ENCODE measurements at regions not wholly inside any gene's neighbourhood (a gene's known extent, or its start where the extent isn't known, plus 50 kb on each side); places are given as distances from the start of the nearest gene placed in this dataset.
"Not testable (repeated sequence)": the region's sequence is repeated elsewhere in the genome, so short reads cannot be mapped to it uniquely, and the experiment has no call there.

GRCh38 chr1:208731981-208732821, 488.0 kb upstream of the PLXNA2 start:
- no peak for DNase-seq (ENCODE audit: low spot score)
- intact Hi-C loops (cut with DNase I), result no loop called here

DNA sequence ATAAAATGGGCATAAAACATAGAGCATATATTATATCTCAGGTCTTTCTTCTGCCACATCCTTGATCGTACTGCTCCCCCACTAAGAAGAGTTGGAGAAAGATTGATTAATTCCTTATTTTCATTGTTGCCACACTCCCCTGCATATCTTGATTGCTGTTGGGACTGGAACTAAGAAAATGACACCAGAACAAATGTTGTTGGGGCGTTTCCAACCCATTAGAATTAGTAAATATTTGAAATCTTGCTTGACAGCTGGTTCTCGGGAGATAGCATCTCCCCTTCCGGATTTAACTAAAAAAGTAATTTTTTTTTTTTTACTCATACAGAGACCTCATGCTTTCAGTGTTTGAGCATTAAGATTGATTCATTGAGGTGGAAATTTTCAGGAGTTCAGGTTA, 493.0 kb upstream of the PLXNA2 start:
- intact Hi-C loops (cut with DNase I), result no loop called here
- DNase-seq (ENCODE audit: low spot score), result no peak

DNA sequence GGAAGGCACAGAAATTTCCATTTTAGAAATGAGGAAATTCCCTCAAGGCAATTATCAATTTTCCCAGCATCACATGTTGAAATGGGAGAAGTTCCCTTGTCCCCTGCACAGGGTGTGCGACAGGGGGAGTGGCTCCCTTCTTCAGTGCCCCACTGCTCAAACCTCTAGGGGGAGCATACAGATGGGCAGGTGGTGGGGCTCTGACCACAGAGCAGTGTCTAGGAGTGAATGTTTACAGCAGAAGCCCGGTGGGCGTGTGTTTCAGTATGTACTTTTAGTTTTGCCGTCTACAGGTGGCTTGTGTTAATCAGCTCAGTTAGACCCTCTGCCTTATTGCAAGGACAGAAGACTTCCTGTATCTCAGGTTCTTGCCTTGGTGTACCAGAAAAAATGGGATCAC, 493.7 kb upstream of the PLXNA2 start:
- DNase-seq (ENCODE audit: low spot score), result no peak
- intact Hi-C loops (cut with DNase I), result no loop called here

DNA sequence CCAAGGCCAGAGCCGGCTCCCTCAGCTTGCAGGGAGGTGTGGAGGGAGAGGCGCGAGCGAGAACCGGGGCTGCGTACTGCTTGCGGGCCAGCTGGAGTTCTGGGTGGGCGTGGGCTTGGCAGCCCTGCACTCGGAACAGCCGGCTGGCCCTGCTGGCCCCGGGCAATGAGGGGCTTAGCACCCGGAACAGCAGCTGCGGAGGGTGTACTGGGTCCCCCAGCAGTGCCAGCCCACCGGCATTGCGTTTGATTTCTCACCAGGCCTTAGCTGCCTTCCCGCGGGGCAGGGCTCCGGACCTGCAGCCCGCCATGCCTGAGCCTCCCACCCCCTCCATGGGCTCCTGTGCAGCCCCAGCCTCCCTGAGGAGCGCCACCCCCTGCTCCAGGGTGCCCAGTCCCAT, 495.5 kb upstream of the PLXNA2 start:
- intact Hi-C loops (cut with DNase I); DNase-seq (ENCODE audit: low spot score): not testable (repeated sequence)

GRCh38 chr1:208741296-208741695, 497.1 kb upstream of the PLXNA2 start:
- no peak for DNase-seq (ENCODE audit: low spot score)
- intact Hi-C loops (cut with DNase I), result no loop called here

DNA sequence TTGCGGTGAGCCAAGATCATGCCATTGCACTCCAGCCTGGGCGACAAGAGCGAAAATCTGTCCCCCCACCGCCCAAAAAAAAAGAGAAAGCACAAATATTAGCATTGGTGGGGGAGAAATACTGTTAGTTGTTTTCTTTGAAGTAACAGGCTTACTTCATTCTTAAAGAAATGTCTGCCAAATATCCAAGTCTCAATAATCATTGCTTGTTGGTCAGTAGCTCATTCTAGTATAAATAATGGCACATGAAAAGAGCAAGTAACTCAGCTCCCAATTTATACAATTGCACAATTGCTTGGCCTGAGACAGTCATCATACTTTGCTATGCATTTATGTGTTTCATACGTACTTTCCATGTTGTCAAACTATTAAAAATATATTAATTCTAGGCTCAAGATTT, 499.2 kb upstream of the PLXNA2 start:
- no peak for DNase-seq (ENCODE audit: low spot score)
- intact Hi-C loops (cut with DNase I), result no loop called here

- DNase-seq (ENCODE audit: low spot score), result no peak
- intact Hi-C loops (cut with DNase I), result no loop called here
Measured at GRCh38 chr1:208747979-208748378, 503.8 kb upstream of the PLXNA2 start.

DNA sequence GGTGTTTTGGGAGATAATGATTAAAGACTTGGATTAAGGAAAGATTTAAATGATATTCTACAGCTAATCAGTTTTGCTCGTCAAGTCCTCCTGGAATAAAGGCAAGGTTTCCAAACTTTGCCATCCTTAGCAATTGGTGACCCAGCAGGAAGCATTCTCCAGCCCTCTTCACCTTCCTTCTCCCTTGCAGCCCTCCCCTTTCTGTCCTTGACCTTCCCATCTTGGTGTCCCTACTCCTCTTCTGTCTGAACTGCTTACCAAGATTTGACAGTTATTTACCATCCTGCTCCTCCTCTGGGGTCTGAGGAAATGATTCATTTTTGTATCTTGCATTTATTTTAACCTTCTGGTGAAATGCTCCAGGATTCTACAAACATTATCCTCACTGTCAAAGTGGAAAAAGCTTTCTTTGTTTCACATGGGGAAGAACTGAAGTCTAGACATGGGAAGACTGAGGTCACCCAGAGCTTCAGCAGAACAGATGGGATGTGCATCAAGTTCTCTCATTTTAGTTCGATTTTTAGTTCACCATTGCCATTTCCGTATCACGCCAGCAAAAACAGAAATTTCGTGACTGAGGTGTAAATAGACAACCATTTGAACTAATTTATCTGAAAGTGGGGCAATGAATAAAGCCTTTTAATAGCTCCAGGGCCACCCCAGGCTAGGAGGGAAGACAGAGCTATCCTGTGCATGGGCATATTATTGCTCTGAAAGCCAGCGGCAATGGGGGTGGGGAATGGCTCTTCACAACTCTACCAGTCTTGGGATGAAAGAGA, 504.4 kb upstream of the PLXNA2 start:
- intact Hi-C loops (cut with DNase I), result no loop called here
- DNase-seq (ENCODE audit: low spot score), result no peak

- DNase-seq (ENCODE audit: low spot score), result no peak
- intact Hi-C loops (cut with DNase I), result no loop called here
Measured at GRCh38 chr1:208756339-208756981, 512.3 kb upstream of the PLXNA2 start.

GRCh38 chr1:208757846-208758245, 513.7 kb upstream of the PLXNA2 start:
- no peak for DNase-seq (ENCODE audit: low spot score)
- intact Hi-C loops (cut with DNase I), result no loop called here

- DNase-seq (ENCODE audit: low spot score), result no peak
- intact Hi-C loops (cut with DNase I), result no loop called here
Measured at GRCh38 chr1:208759255-208759654, 515.1 kb upstream of the PLXNA2 start.

DNA sequence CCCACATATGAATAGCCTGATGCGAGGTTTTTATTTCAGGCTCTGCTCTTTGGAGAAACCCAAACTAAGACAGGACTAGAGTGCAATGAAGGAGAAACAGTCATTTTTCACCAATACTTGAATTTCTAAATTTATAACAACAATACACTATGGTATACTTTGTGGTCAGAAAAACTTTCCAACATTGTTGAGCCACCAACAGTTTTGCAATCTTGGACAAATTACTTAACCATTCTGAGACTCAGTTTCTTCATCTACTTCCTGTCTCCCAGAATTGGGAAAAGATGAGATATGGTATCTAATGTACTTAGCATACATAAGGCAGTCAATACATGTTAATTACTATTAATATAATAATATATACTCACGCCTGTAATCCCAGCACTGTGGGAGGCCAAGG, 519.8 kb upstream of the PLXNA2 start:
- no peak for DNase-seq (ENCODE audit: low spot score)

GRCh38 chr1:208766832-208767231, 522.6 kb upstream of the PLXNA2 start:
- intact Hi-C loops (cut with DNase I), result no loop called here
- DNase-seq (ENCODE audit: low spot score), result no peak

More for the DNA sequence above, 519.8 kb upstream of the PLXNA2 start:
- intact Hi-C loops (cut with DNase I), result no loop called here

- intact Hi-C loops (cut with DNase I), result no loop called here
- no peak for DNase-seq (ENCODE audit: low spot score)
Measured at GRCh38 chr1:208767816-208768215, 523.6 kb upstream of the PLXNA2 start.

- intact Hi-C loops (cut with DNase I), result no loop called here
- DNase-seq (ENCODE audit: low spot score), result no peak
Measured at GRCh38 chr1:208772891-208773290, 528.7 kb upstream of the PLXNA2 start.

DNA sequence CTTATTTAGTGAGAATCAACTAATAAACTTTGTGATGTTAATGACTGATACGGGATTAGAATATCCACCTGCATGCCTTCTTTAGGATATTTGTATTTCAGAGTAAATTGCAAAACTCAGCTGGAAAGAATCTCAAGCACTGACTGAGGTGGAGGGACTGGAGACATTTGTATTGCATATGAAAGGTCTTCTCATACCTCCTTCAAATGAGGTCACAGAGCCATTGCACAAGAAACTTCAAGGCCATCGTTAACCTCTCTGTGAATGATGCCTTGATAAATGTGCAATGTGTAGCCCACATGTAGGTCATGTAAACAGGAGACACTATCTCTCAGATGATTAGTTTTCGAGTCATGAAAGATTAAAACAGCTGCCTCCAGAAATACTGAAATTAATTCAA, 531.7 kb upstream of the PLXNA2 start:
- intact Hi-C loops (cut with DNase I), result no loop called here
- DNase-seq (ENCODE audit: low spot score), result no peak

- no peak for DNase-seq (ENCODE audit: low spot score)
- intact Hi-C loops (cut with DNase I), result no loop called here
Measured at GRCh38 chr1:208778417-208778816, 534.2 kb upstream of the PLXNA2 start.

DNA sequence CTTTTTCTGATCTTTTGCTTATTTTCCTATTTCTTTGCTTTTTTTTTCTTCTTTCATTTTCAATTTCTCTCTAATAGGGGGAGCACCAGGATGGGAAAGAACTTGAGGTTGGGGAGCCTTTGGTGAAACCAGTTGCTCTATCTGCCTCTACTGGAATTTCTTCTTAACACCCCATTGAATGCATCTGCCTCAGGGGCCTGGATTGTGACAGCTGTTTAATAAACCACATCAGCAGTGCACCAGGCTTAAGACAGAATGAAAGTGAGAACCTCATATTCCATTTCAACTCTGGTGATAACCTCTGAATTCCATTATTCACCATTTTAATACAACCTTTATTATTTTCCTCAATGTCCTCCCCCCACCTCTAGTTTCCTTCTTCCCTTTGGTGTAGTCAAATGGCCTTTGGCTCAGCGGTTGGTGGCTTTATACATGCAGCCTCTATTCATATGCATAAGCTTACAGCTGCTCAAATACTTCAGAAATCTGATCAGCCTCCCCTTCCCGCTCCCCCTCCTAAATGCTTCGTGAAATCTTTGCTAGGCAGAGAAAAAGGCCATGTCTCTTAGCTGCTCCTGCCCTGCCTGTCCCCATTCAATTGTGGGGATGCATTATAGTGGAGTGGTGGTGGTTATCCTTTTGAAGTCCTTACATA, 537.3 kb upstream of the PLXNA2 start:
- intact Hi-C loops (cut with DNase I), result no loop called here
- no peak for DNase-seq (ENCODE audit: low spot score)

DNA sequence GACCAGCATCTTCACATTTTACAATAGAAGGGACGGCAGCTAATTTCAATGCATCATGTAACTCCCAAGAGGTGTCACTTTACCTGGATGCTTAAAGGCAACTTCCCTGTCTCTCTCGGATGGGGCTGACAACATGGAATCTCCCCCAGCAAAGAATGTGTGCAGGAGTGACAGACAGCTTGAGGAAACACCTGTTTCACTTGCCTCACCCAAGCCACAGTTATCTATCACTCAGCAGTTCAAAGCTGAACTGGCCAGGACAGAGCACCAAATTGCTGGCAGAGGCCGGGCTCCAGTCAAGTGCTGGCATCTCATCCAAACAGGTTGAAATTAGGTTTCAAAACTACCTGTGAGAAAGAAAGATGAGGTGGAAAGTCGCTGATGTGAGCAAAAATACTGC, 538.0 kb upstream of the PLXNA2 start:
- intact Hi-C loops (cut with DNase I), result no loop called here
- DNase-seq (ENCODE audit: low spot score), result no peak

- intact Hi-C loops (cut with DNase I), result no loop called here
- DNase-seq (ENCODE audit: low spot score), result no peak
Measured at GRCh38 chr1:208785629-208786028, 541.4 kb upstream of the PLXNA2 start.

Measured in cardiac septum (tissue), 1 donor.